Colonic mucosa (tissue), 4 donors: ENCODE measurements at regions not wholly inside any gene's neighbourhood (a gene's known extent, or its start where the extent isn't known, plus 50 kb on each side); places are given as distances from the start of the nearest gene placed in this dataset.

Experiments used
- DNase-seq: peaks from one replicate; pipeline ENCODE4 v3.0.0-alpha.2; 2020
- H3K27ac ChIP-seq: fragments of 200-600 bp; one replicate; pipeline ENCODE4 v1.8.0; 2021
- H3K27me3 ChIP-seq: fragments of 200-600 bp; one replicate; pipeline ENCODE4 v1.8.0; 2021
- H3K36me3 ChIP-seq: fragments of 200-600 bp; one replicate; pipeline ENCODE4 v1.8.0; 2021
- H3K4me1 ChIP-seq: fragments of 200-600 bp; one replicate; pipeline ENCODE4 v1.8.0; 2021; ENCODE audit warnings: mild to moderate bottlenecking
- H3K4me3 ChIP-seq: fragments of 200-600 bp; one replicate; pipeline ENCODE4 v1.8.0; 2021
- H3K9ac ChIP-seq, 2 donors: one replicate each; pipeline ENCODE4 v1.7.0; 2013; ENCODE audit warnings: control low read depth in 2 of 2, low read depth in 2 of 2, low read length in 2 of 2
- H3K9me3 ChIP-seq: fragments of 200-600 bp; one replicate; pipeline ENCODE4 v1.8.0; 2021
- CTCF ChIP-seq: fragments of 200-600 bp; IDR thresholded peaks from one replicate; pipeline ENCODE4 v1.8.0; 2022; ENCODE audit warnings: antibody characterized with exemption, mild to moderate bottlenecking
- intact Hi-C: fragments of 100-400 bp; cut with DNase I; formaldehyde crosslinking; loops from one replicate; pipeline ENCODE4 v1.14.1; 2022
- donor health status: healthy.
- donor health status: DM: no; HTN: no; CAD: no.
- donor health status: DM: no; HTN: no; CAD: no.

DNA sequence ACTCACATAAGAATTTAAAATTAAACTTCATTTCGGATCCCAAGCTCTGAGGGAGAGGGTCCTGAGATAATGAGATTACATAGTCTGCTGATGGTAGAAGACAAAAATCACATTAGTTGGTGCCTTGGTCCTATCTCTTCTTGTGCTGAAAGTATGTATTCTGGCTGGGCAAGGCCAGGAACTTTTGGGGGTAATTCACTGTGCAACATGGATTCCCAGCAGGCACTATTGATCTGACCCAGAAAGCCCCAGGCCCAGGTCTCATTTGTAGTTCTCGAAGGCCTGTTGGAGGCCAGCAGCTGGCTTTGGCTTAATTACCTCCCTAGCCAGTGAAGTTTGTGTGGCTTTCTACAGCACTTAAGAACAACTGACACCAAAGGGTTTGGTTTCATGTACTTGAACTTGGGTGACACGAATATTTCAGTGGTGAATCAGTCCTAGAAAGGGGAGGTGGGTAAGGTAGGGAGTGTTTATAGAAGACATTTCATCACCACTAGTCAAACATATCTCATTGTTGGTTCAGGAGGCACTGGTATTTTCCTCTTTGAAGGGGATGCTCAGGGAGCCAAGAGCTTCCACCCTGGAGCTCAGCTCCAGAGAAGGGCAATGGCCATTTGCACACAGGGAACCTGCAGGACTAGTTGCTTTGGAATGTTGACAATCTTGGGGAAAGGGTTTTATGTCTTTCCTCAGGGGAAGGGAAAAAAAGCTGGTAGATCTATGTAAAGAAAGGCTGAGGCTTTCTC, 217.8 kb downstream of the OSR1 start:
- Histone ChIP-seq H3K9ac (no peak overlapping the region), H3K4me1 (no peaks in the 10 kb centered on the region), H3K36me3 (no peaks in the 10 kb centered on the region), H3K4me3 (no peak overlapping the region), H3K9me3 (no peaks in the 10 kb centered on the region), H3K27ac (no peak overlapping the region), H3K27me3 (no peaks in the 10 kb centered on the region)
- intact Hi-C loops: no loop called here
- DNase-seq: no peak
- TF ChIP-seq CTCF: no peak

DNA sequence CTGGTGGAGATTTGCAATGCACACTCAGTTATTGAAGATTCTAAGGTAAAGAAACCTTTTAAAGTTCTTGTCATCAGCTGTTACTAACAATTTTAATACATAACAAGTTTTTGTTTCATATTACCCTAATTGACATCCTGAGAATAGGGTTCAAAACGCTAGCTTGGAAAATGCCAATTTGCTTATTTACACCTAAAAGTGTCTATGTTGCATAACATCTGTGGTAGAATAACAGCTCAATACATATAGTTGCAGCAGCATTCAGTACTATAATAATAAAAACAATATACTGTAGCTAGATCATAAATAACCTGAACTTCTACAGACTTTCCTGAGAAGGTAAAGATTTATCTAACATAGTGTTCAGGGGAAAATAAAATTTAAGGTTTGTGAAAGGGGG, 219.0 kb downstream of the OSR1 start:
- H3K4me1 ChIP-seq: no peaks in the 10 kb centered on the region
- intact Hi-C loops: no loop called here
- H3K27me3 ChIP-seq: no peaks in the 10 kb centered on the region
- DNase-seq: no peak
- TF ChIP-seq CTCF: no peak
- H3K27ac ChIP-seq: no peak overlapping the region
- no peaks in the 10 kb centered on the region for H3K36me3 ChIP-seq
- no peak overlapping the region for H3K4me3 ChIP-seq
- no peak overlapping the region for H3K9ac ChIP-seq
- H3K9me3 ChIP-seq: no peaks in the 10 kb centered on the region

DNA sequence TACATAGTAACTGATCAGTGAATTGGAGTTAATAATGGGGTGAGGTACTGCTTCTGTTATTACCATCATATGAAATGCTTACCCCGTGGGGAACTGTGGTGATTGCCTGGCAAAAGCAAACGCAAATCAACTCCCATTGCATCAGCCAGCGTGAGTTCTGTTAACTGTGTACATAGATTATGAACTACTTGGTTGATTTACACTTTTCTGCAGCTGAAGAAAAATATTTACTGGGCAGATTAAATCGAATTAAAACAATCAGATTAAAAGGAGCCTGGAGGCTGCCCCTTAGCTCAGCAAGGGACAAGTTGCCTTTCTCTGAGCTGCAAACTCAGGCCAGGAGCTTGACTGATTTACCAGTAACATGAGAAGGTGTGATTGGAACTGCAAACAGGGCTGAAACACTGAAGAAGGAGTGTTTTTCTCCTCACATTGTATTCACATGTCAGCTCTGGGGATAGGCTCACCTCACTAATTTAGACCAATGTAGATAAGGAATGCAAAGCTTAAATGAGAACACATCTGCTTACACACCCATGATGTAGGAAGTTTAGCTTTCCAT, 220.1 kb downstream of the OSR1 start:
- TF ChIP-seq CTCF: no peak
- Histone ChIP-seq H3K9me3 (no peaks in the 10 kb centered on the region), H3K4me1 (no peaks in the 10 kb centered on the region), H3K36me3 (no peaks in the 10 kb centered on the region), H3K4me3 (no peak overlapping the region), H3K9ac (no peak overlapping the region), H3K27me3 (no peaks in the 10 kb centered on the region), H3K27ac (no peak overlapping the region)
- DNase-seq: no peak
- intact Hi-C loops: no loop called here

DNA sequence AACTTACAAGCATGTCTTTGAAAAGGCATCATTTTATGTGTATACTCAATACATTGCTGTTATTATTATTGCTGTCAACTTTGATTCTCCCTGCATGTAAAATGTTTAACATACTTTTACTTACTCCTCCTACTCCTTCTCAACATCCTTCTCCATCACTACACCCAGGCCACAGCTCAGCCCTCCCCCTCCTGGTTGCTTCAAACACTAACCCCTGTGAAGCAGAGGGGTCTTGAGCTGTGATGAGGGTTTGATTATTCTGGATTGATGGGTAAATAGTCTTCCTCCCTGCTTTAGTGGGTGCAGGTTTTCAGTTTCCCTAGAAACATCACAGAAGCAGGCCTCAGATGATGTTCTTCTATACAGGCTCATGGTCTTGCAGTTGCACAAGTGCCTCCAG, 221.0 kb downstream of the OSR1 start:
- Histone ChIP-seq H3K27me3 (no peaks in the 10 kb centered on the region), H3K9me3 (no peaks in the 10 kb centered on the region), H3K36me3 (no peaks in the 10 kb centered on the region), H3K4me3 (no peak overlapping the region), H3K27ac (no peak overlapping the region), H3K4me1 (no peaks in the 10 kb centered on the region), H3K9ac (no peak overlapping the region)
- intact Hi-C loops: no loop called here
- DNase-seq: no peak
- no peak for TF ChIP-seq CTCF

GRCh38 chr2:19132967-19133366, 225.5 kb downstream of the OSR1 start:
- H3K4me3 ChIP-seq: no peak overlapping the region
- intact Hi-C loops: no loop called here
- DNase-seq: no peak
- no peaks in the 10 kb centered on the region for H3K36me3 ChIP-seq
- H3K27ac ChIP-seq: no peak overlapping the region
- H3K9me3 ChIP-seq: no peaks in the 10 kb centered on the region
- H3K27me3 ChIP-seq: no peaks in the 10 kb centered on the region
- no peak overlapping the region for H3K9ac ChIP-seq
- no peak for TF ChIP-seq CTCF
- H3K4me1 ChIP-seq: no peaks in the 10 kb centered on the region
